WERI-Rb-1 (cell line): ENCODE measurements at regions not wholly inside any gene's neighbourhood (a gene's known extent, or its start where the extent isn't known, plus 50 kb on each side); places are given as distances from the start of the nearest gene placed in this dataset.

Experiments used
- DNase-seq: peaks from one replicate; pipeline ENCODE4 v3.0.0-alpha.2; 2020
- H3K27ac ChIP-seq: fragments of 250-450 bp; sonication (Bioruptor Pico); 2 replicates; pipeline ENCODE4 v1.5.1; 2020; ENCODE audit warnings: mild to moderate bottlenecking, moderate library complexity
- H3K27me3 ChIP-seq: fragments of 250-450 bp; sonication (Bioruptor Pico); 2 replicates; pipeline ENCODE4 v1.5.1; 2021; ENCODE audit warnings: mild to moderate bottlenecking, low read depth, moderate library complexity; ENCODE audit not compliant: insufficient read depth, severe bottlenecking
- H3K36me3 ChIP-seq: fragments of 250-450 bp; sonication (Bioruptor Pico); 2 replicates; pipeline ENCODE4 v1.5.1; 2020; ENCODE audit warnings: mild to moderate bottlenecking, moderate library complexity
- H3K4me3 ChIP-seq: 2 replicates; pipeline ENCODE4 v1.5.1; 2011; ENCODE audit warnings: low read depth, mild to moderate bottlenecking, control low read depth, low read length
- H3K9me3 ChIP-seq: fragments of 250-450 bp; sonication (Bioruptor Pico); 2 replicates; pipeline ENCODE4 v1.5.1; 2021; ENCODE audit warnings: mild to moderate bottlenecking, moderate library complexity; ENCODE audit not compliant: severe bottlenecking
- TF ChIP-seq, protein P1 (sequence below): IDR thresholded peaks from 2 replicates; pipeline ENCODE4 v1.5.1; 2011; ENCODE audit warnings: low read depth, mild to moderate bottlenecking, control low read depth, inconsistent platforms, low read length

DNA sequence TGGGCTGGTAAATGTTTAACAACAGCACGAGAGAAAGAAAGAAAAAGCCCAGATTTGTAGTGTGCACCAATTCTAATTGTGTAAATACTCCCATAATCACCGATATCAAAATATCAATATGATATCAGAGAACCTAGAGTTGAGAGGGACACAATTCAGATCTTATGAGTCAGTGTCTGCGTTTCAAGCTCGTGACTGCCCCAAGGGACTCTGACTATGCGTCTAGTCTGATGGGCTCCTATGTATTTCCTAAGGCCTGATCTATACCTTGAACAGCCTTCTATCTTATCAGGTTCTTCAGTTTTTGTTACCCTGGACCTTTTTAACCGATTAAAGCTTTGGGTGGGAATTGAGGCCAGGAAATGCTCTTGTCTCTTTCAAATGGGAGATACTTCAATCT lies 243.0 kb upstream of the SLC24A2 start:
- Histone ChIP-seq H3K36me3 (no peaks in the 10 kb centered on the region), H3K4me3 (no peak overlapping the region), H3K27ac (no peak overlapping the region), H3K27me3 (no peaks in the 10 kb centered on the region), H3K9me3 (no peaks in the 10 kb centered on the region)
- TF ChIP-seq, protein P1, sequence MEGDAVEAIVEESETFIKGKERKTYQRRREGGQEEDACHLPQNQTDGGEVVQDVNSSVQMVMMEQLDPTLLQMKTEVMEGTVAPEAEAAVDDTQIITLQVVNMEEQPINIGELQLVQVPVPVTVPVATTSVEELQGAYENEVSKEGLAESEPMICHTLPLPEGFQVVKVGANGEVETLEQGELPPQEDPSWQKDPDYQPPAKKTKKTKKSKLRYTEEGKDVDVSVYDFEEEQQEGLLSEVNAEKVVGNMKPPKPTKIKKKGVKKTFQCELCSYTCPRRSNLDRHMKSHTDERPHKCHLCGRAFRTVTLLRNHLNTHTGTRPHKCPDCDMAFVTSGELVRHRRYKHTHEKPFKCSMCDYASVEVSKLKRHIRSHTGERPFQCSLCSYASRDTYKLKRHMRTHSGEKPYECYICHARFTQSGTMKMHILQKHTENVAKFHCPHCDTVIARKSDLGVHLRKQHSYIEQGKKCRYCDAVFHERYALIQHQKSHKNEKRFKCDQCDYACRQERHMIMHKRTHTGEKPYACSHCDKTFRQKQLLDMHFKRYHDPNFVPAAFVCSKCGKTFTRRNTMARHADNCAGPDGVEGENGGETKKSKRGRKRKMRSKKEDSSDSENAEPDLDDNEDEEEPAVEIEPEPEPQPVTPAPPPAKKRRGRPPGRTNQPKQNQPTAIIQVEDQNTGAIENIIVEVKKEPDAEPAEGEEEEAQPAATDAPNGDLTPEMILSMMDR: no peak
- DNase-seq: no peak

DNA sequence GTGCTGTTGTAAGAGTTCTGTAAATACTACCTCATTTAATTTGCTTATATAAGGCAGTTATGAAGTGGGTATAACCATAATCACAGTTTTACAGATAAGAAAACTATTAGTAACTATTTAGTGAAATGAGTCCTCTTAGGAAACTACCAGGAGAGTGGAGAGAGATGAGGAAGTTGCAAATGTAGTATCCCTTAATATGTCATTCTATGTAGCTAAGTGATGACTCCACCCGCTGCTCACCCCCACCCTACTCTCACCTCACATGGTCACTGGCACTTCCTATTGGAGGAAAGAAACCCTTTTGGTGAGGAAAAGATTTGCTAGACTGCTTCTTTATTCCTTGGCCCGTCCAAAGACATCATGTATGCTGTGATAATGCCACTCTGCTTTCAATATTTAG lies 241.8 kb upstream of the SLC24A2 start:
- no peaks in the 10 kb centered on the region for H3K27me3 ChIP-seq
- H3K27ac ChIP-seq: no peak overlapping the region
- H3K4me3 ChIP-seq: no peak overlapping the region
- no peaks in the 10 kb centered on the region for H3K36me3 ChIP-seq
- H3K9me3 ChIP-seq: no peaks in the 10 kb centered on the region
- TF ChIP-seq, protein P1: no peak
- DNase-seq: no peak

DNA sequence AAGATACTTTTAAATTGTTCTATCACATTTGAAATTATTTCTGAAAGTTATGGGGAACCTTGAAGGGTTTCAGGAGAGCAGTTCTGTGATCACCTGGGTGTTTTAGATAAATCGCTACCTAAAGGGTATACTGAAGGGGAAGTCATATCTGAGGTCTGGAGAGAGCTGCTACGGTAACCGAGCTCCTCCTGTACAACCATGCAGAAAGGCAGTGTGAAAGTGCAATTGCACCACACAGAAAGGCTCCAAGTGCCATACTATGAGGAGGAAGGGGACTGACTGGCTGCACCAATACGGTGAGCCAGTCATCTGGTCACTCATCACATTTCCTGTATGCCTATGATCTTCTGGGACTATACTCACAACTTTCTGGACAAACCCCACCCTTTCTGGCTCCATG lies 241.4 kb upstream of the SLC24A2 start:
- no peak overlapping the region for H3K4me3 ChIP-seq
- H3K36me3 ChIP-seq: no peaks in the 10 kb centered on the region
- H3K9me3 ChIP-seq: no peaks in the 10 kb centered on the region
- H3K27ac ChIP-seq: no peak overlapping the region
- DNase-seq: no peak
- H3K27me3 ChIP-seq: no peaks in the 10 kb centered on the region
- TF ChIP-seq, protein P1: no peak

DNA sequence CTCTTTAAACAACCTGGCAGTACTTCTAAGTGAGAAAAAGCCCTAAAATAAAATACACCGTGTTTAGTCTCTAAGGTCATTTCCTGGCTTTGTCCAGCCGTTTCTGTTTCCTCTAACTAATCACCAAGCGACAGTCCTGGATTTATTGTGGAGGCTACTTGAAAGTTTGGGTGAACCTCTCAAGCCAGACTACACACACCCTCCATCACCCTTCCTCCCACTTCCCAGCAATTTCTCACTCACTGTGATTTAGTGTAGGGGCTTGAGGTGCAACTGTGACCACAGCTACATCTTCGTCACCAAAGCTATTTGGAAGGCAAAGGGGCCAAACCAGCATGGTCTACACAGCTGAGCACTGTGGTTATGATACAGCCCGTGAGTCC lies 240.0 kb upstream of the SLC24A2 start:
- H3K27me3 ChIP-seq: no peaks in the 10 kb centered on the region
- no peaks in the 10 kb centered on the region for H3K36me3 ChIP-seq
- H3K9me3 ChIP-seq: no peaks in the 10 kb centered on the region
- H3K27ac ChIP-seq: no peak overlapping the region
- TF ChIP-seq, protein P1: no peak
- DNase-seq: no peak
- H3K4me3 ChIP-seq: no peak overlapping the region

DNA sequence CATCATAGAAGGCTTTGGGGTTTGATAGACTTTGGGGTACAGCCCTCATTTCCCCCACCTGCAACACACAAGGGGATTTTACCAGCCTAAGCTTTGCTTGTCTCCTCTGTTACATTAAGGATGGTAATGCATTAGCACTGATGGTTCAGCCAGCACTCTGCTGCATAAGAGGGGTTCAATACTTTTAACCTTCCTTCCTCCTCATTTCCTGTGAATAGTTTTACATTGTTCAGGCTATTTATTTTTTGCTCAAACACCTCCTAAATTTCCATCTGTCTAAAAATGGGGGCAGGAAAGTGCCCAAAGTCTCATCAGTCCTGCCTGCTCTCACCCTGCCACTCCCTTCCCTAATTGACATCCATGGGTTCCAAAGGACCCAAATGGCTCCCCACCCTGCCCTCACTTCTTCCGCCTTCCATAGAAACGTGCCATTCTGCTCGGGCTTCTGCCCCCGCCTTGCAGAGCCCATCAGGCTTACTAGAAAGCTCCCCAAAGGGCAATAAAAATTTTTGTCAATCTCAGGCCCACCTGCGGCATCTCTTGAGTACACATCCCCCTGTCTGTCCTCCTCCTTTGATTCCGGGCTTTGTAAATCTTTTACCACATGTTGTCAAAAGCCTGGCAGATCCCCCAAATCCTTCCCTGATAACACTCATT lies 239.5 kb upstream of the SLC24A2 start:
- H3K4me3 ChIP-seq: no peak overlapping the region
- H3K9me3 ChIP-seq: no peaks in the 10 kb centered on the region
- no peak for DNase-seq
- TF ChIP-seq, protein P1: no peak
- H3K27ac ChIP-seq: no peak overlapping the region
- H3K36me3 ChIP-seq: no peaks in the 10 kb centered on the region
- H3K27me3 ChIP-seq: no peaks in the 10 kb centered on the region

DNA sequence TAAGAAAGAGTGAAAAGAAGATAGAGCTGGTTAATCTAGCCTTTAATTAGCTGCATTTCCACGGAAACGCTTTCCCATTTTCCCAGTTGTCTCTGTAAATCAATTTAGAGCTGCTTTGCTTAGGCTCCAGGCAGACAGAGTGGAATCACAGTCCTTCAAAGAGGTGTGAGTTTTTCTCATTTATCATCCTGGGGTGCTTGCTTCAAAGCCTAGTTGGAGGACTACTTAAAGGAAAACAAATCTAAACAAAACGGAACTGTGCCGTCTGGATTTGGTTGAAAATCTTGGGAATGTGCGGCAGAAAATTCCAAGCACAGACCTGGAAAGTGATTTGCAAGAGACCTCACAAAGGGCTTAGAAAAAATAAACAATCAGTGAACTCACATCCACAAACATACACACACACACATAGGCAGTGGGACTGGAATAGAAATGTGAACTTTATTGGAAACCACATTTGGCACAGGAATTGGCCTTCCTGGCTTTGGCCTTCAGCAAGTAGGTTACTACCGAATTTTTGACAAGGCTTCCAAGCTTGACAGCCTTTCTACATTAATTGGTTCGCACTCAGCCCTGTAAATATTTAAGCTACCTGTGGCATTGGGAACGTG lies 235.2 kb upstream of the SLC24A2 start:
- Histone ChIP-seq H3K4me3 (no peak overlapping the region), H3K36me3 (no peaks in the 10 kb centered on the region), H3K9me3 (no peaks in the 10 kb centered on the region), H3K27me3 (no peaks in the 10 kb centered on the region), H3K27ac (peak overlapping the region; percentile 70)
- DNase-seq: peak; percentile 39
- TF ChIP-seq, protein P1: no peak
